RPMI8226 (cell line): ENCODE measurements at regions not wholly inside any gene's neighbourhood (a gene's known extent, or its start where the extent isn't known, plus 50 kb on each side); places are given as distances from the start of the nearest gene placed in this dataset.
"Not testable (repeated sequence)": the region's sequence is repeated elsewhere in the genome, so short reads cannot be mapped to it uniquely, and the experiment has no call there.

Source experiments
- DNase-seq: peaks from one replicate; pipeline ENCODE4 v3.0.0-alpha.2; 2015

DNA sequence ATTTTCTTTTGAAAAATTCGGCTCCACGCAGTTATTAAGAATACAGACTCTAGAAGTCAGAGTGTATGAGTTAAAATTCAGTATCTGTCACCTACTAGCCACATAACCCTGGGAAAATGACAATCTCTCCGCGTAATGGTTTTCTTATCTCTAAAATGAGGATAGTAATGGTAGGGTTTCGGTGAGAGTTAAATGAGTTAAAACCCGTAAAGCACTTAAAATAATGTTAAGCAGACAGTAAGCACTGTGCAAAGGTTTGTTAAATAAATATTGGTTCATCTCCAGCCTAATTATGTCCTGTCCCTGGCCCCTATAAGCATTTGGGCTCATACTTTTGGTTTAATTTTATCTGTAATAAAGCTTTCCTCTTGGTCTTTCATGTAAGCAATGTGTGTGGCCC is 350.8 kb upstream of the GRIA3 start:
- DNase-seq: no peak

DNA sequence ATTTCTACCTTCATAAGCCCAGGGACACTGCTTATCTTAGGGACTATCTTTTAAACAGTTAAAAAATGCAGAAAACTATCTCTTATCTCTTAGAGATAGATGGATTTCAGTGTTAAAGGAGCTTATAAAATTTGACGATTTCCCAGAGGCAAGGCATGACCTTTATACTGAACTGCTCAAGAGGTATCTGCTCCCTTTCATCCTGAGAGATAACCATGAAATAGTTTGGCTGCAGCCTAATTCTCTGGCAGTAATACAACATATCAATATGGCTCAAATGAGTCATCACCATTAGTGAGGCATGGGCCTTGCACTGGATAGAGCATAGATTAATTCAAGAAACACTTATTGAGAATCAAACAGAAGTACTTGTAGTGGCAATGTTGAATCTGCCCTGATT is 348.2 kb upstream of the GRIA3 start:
- no peak for DNase-seq

DNA sequence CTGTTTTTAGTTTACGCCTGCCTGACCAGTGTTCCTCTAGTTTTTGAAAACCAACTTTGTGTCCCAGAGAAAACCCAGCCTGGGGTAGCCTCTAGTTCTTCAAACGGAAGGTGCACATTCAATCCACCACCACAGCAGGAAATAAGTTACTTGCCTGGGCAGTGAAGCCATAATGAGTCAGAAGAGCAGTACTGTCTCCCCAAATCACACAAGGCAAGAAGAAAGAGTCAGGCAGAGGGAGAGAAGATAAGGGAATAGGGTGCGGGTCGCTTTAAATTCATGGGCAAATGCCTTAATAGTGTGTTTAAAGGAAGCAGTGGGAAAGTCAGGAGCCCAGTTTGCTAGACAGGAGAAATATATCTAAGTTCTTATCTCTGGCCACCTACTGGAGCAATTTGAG is 333.8 kb upstream of the GRIA3 start:
- no peak for DNase-seq

DNA sequence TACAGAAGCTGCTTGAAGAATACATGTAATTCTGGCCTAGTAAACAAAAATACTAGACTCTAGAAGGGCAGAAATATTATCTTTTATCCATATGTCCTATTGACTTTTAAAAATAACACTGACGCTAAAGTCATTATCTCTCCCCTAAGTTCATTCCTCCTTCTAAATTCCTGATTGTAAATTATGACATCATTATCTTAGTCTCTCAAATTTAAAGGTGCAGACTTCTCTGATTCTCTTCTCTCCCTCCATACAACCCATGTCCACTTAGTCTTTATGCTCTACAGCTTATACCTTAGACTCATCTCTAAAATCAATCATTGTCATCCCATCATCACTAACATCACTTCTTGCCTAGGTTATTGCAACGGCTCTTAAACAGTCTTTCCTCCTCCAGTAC is 327.9 kb upstream of the GRIA3 start:
- DNase-seq: no peak

DNA sequence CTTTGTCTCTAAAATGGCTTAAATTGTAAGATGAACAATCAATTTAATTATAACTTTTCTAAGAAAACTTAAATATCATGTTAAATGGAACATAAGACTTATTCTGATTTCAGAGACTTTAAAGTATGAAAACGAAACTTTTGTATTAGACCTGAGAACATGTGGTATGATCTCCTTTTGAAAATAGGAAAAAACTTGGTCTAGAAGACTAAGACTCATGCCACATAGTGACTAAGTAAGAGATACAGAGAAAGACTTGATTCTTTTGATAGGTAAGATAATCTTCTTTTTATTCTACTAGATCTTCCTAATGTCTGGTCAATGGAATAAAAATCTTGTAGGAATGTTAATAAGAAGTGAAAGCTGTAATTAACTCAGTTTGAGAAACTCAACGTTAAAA is 326.3 kb upstream of the GRIA3 start:
- no peak for DNase-seq

DNA sequence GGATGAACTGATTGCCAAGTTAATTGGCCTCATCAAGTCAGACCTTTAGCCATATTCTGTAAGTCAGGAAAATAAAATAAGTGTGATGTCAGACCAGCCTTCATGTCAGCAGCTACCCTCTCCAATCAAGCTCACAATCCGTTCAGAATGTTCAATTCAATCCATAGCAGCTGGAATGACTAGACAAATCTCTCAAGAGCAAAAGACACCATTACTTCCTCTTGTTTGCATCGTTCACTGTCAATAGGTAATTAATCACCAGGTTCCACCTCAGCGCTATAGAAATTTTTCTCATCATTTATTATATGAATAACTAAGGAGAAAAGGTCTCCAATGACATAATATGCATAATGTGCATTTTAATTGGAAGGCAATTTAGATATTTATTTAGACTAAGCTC is 321.0 kb upstream of the GRIA3 start:
- no peak for DNase-seq

DNA sequence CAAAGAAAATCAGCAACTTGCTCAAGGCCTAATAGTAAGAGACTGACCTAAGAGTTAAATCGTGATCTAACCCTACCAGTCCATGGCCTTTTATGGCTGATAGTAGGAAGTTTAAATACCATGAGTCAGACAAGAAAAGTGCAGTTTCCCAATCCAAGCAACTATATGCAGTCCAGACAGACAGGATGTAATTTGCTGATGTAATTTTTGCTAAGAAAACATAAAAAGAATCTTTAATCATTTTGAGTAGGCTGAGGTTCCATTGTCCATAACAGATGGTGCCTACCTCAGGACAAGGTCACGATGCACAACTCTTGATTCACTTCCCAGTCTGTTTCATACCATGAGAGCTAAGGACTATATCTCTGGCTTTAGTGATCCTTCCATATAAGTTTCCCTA is 317.5 kb upstream of the GRIA3 start:
- DNase-seq: no peak

DNA sequence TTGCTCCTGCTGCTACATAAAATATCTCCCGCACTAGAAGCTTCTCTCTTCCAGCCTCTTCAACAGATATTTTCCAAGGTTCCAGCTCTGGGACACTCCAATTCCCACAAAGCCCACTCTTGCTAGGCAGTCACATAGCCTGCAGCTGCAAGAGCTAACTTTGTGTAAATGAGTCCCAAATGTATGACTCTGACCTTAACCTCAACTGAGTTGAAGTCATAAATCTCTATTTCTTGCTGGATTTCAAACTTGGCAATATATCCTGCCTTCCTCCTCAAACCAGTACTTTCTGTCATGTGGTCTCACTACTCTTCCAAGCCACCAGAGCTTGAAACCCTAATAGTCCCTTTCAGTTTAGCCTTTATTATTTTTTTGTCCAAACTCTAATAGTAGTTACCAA is 315.4 kb upstream of the GRIA3 start:
- no peak for DNase-seq

DNA sequence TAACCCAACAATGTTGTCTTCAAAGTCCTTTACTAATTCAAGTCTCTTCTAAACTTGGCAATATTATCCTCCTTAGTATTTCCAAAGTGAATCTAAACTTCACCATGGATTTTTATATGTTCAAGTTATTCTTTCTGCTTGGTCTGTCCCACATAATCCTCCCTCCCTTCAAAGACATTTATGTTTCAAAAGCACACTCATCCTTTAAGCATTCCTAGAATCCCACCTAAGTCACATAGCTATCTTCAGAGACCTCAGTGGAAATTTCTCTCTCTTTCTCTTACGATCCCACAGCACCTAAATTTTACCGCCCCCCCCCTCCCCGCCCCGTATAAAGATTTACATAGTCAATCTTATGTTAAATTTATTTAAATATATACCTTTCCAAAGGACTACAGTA is 314.9 kb upstream of the GRIA3 start:
- no peak for DNase-seq

DNA sequence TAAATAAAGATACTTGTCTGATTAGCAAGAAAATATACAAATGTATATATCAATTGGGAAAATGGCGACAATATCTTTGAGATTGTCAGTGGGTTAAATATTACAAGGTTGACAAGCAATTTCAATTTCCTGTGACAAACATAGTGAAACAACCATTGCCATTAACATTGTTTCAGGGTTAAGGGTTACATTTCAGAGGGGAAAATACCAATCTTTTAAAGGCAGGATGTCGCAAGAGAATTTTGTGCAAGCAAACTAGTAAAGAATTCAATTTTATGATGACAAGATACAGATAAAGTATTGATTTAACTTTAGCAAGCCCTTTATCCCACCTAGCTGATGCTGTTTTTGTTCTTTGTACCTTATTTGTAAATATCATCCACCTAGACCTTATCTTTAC is 305.8 kb upstream of the GRIA3 start:
- no peak for DNase-seq

DNA sequence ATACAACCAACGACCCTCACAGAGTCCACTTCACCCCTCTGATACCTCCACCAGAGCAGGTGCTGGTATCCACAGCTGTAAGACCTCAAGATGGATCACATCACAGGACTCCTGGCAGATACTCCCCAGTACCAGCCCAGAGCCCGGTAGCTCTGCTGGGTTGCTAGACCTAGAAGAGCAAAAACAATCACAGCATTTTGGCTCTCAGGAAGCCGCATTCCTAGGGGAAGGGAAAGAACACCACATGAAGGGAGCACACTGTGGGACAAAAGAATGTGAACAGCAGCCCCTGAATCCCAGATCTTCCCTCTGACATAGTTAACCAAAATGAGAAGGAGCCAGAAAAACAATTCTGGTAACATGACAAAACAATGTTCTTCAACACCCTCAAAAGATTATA is 303.1 kb upstream of the GRIA3 start:
- no peak for DNase-seq

DNA sequence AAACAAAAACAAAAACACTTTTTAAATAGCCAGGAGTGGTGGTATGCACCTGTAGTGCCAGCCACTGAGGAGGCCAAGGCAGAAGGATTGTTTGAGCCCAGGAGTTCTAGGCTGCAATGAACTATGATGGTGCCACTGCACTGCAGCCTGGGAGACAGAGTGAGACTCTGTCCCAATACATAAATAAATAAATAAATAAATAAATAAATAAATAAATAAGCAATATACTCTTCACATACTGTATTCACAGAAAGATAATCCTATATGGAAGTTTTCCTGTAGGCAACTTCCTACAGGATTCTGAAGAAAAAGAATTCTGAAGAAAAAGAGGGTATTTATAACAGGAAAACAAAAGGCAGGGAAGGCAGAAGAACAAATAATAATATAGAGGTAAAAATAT is 293.3 kb upstream of the GRIA3 start:
- no peak for DNase-seq

DNA sequence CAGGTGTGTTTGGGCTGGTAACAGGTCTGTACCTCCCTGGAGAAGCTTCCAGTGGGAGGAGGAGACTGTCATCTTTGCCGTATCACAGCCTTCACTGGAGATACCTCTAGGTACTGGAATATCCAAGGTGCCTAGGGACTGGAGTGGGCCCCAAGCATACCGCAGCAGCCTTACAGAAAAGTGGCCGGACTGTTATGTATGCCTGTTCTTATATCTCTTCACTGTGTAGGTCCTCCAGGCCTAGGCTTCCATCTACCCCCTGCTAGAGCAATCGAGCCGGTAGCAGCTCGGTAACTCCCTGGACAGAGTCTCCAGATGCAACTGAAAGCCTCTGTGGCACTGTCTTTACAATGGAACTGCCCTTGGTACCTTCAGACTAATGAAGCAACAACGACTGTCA is 277.4 kb upstream of the GRIA3 start:
- no peak for DNase-seq

DNA sequence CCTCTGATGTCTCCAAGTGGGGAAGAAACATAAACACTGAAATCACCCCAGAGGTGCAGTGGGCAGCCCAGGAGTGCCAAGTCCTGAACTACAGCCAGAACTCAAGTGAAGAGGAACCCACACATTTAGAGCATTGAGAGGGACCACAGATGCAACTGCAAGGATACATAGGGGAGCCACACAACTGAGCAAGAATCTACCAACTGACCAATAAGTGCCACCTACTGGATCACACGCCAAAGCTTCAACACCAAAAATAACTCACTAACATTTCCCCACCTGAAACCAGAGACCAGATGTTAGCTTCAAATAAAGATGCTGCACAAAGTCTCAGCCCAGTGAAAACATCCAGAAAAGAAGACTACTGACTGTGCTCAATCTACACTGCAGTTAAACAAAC is 276.7 kb upstream of the GRIA3 start:
- no peak for DNase-seq

DNA sequence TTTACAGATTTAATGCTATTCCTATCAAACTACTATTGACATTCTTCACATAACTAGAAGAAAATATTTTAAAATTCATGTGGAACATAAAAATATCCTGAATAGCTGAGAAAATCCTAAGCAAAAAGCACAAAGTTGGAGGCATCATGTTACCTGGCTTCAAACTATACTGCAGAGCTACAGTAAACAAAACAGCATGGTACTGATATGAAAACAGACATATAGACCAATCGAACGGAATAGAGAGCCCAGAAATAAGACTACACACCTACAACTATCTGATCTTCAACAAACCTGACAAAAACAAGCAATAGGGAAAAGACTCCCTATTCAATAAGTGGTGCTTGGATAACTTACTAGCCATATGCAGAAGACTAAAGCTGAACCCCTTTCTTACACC is 273.4 kb upstream of the GRIA3 start:
- no peak for DNase-seq

DNA sequence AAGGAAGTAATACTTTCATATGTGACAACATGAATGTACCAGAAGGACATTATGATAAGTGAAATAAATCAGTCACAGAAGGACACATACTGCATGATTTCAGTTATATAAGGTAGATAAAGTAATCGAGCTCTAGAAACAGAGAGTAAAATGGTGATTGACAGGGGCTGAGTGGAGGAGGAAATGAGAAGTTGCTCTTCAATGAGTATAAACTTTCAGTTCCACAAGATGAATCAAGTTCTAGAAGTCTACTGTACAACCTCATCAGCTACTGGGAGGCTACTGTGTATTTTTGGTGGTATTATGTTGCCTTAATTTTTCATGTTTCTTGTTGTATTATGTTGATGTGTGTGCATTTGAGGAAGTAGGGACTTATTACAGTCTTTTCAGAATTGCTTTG is 270.9 kb upstream of the GRIA3 start:
- no peak for DNase-seq

DNA sequence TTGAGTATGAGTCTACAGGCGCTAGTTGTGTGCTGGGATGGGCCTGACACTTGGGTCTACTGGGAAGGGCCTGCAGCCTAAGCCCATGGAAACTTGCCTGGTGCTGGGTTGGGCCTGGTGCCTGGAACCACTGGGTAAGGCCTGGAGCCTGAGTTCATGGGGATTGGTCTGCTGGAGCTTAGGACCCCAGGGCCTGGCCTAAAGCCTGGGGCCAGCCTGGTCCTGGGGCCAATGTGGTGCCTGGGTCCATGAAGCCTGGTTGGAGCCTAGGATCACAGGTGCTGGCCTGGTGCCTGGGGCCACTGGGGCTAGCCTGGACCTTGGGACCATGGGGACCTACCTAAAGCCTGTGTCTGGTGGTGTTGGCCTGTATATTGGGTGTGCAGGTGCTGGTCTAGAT is 270.3 kb upstream of the GRIA3 start:
- DNase-seq: no peak

DNA sequence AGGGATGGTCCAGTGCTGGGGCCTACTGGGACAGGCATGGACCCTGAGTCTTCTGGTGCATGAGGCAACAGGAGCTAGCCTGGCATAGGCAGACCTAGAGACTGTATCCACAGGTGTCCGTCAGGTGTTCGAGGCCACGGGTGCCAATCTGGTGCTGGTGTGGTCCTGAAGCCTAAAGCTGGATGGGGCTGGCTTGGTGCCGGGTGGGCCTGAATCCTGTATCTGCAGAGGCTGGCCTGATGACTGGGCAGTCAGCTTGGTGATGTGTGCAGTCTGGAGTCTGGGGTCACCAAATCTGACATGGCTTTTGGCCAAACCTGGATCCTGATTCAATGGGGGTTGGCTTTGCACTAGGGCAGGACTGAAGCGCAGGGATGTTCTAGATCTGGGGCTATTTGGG is 269.8 kb upstream of the GRIA3 start:
- DNase-seq: no peak

DNA sequence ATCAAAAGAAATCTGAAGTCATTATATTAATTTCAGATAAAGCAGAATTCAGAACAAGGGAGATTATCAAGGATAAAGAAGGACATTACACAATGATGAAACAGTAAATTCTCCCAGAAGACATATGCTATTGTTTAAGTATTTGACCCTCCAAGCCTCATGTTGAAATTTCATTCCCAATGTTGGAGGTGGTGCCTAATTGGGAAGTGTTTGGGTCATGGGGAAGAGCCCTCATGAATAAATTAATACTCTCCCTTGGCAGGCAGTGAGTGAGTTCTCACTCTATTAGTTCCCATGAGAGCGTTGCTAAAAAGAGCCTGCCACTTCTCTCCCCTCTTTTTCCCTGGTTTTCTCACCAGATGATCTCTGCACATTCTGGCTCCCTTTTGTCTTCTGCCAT is 249.9 kb upstream of the GRIA3 start:
- DNase-seq: no peak

DNA sequence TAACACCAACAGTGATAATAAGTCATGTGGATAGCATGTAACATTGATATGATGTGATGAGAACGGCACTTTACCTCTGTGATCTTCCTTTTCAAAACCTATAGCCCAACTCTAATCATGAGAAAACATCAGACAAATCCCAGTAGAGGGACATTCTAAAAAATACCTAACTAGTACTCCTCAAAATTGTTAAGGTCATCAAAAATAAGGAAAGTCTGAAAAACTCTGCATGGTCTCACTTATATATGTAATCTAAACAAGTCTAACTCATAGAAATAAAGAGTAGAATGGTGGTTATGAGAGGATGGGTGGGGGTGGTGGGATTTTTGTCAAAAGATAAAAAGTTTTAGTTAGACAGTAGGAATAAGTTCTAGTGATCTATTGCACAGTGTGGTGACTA is 243.9 kb upstream of the GRIA3 start:
- DNase-seq: no peak

DNA sequence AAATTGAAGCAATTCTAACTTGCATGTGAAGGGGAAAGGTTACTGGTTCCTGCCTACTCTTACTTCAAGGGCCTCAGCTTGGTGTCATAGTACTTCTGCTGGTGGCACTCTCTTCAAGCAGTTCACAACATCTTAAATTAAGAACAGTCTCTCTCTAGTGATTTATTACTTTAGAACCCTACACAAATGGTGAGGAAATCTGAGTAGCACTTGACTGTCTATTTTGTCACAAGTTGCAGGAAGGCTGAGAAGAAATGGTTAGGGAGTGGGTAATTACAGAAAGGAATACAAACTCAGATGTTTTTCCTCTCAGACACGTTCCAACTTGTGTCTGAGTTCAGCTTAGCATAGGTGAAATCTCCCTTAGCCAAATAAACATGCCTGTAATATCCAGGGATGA is 242.3 kb upstream of the GRIA3 start:
- no peak for DNase-seq

DNA sequence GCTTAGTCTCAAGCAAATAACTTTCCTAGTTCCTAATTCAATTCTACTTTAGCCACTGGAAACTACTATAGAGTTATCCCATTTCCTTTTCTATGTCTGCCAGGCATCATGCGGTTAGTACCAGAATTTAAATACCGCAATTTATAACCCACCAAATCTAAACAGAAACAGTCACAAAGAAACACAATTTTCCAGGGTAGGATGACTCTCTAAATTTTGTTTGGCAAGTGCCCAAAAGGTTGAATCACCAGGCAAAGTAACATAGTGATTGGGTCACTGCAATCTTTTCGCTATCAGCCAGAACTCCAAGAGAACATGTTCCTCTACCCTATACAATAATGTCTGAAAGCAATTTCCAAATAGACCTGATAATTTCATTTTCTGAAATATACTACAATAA is 240.2 kb upstream of the GRIA3 start:
- no peak for DNase-seq

DNA sequence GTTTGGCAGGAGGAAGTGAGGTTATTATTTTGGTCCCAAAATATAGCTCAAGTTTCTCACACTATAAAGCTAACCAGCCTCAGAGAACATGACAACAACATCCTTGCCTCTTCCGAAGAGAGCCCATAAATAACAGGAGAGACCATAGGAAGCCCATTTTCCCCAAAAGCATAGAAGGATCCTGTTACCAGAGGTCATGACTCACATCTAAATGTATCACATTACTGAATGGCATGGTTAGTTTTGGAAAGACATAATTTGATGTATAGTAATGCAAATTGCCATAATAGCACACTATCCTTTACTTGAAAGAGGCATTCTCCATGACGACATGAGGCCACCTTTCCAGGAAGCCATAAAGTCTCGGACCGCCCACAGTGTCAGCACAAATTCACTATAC is 238.8 kb upstream of the GRIA3 start:
- no peak for DNase-seq

DNA sequence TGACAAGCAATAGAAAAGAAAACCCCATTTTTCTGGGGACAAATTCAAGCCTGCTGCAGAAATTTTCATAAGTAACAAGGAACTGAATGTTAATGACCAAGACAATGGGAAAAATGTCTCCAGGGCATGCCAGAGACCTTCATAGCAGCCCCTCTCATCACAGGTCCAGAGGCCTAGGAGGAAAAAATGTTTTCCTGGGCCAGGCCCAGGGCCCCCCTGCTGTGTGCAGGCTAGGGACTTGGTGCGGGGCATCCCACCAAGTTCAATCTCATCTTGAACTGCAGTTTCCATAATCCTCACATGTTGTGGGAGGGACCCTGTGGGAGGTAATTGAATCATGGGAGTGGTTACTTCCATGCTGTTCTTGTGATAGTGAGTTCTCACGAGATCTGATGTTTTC is 211.5 kb upstream of the GRIA3 start:
- DNase-seq: no peak

DNA sequence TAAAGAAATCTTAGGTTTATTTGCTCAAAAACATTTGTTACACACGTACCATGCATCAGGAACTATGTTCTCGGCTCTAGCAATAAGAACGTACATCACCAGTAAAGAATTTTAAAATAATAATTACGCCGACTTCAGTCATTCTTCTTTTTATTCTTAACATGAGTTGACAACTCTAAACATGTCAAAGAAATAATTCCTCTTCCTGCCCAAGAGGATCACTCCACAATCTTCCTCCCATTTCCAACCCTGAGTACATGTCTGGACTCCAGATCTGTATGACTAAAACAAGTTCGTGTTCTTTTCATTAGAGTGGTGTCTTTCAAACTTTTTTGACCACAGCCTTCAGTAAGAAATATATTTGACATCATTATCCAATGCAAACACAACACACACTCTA is 201.6 kb upstream of the GRIA3 start:
- no peak for DNase-seq

DNA sequence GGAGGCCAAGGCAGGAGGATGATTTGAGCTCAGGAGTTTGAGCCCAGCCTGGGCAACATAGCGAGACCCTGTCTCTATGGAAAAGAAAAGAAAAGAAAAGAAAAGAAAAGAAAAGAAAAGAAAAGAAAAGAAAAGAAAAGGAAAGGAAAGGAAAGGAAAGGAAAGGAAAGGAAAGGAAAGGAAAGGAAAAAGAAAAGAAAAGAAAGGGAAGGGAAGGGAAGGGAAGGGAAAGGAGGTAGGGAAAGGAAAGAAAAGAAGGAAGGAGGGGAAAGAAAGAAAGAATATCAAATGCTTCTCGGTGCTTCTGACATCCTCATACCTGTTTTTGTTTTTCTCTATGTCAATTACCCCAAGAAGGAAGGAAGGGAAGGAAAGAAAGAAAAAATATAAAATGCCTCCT is 181.2 kb upstream of the GRIA3 start:
- DNase-seq: not testable (repeated sequence)

DNA sequence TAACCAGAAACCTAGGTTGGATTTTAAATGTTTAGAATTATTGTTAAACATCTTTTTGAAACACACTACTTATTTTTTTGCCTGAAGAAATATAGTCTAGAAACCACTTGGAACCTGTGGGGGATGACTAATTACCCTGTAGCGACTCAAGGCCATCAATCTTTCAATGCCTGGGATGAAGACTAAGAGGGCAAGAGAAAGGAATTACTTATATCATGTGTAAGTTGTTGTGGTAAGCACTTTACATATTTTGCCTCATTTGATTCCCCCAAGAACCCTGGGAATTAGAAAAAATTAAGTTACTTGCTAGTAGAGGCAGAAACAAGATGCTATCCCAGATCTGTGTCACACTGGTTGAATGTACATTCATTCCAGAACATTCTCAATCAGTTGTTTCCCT is 170.9 kb upstream of the GRIA3 start:
- no peak for DNase-seq
